K562 (cell line): ENCODE measurements at regions not wholly inside any gene's neighbourhood (a gene's known extent, or its start where the extent isn't known, plus 50 kb on each side); places are given as distances from the start of the nearest gene placed in this dataset.

Experiments
- ATAC-seq: fragments of 200-7000 bp; cut with Tn5 transposase; 3 replicates; pipeline ENCODE4 v1.9.1; 2020; ENCODE audit warnings: moderate library complexity
- BruUV-seq: library from RNA; stranded (reverse); fragments of 400-500 nt; replicated peaks from 2 replicates; lab custom pipeline; 2021; lab: Mats Ljungman, UMichigan
- CTCF ChIA-PET: fragments of 300-600 bp; formaldehyde crosslinking; extraction: SDS; loops from one replicate; lab custom pipeline; 2021; ENCODE audit warnings: low intra/inter-chr PET ratio; lab: Yijun Ruan, JAX
- POLR2A ChIA-PET: fragments of 300-600, 350-650 bp; sonication (Branson Sonifier 250); formaldehyde crosslinking; extraction: SDS; loops from one replicate; lab custom pipeline; 2021; ENCODE audit warnings: antibody characterized with exemption, inconsistent platforms; lab: Yijun Ruan, JAX
- DNase-seq, 4 experiments: peaks; one replicate each; pipeline versions ENCODE4 v3.0.0 to v3.0.0-alpha.2; 2011 to 2018; ENCODE audit warnings: low spot score in 3 of 4, mixed read lengths in 3 of 4; ENCODE audit errors: extremely low read depth in 1 of 4
- FAIRE-seq: peaks from 2 replicates; lab custom pipeline; 2011; peaks lifted over from hg19 to GRCh38; lab: Jason Lieb, UNC
- H2AFZ ChIP-seq: 2 replicates; pipeline ENCODE4 v1.6.0; 2011; ENCODE audit warnings: low read depth, low read length, control low read depth, inconsistent platforms
- H3K27ac ChIP-seq: fragments of 200-600 bp; 3 replicates; pipeline ENCODE4 v1.8.0; 2011; ENCODE audit warnings: low read depth, mild to moderate bottlenecking, control low read depth, inconsistent platforms, low read length, moderate library complexity, mixed read lengths; ENCODE audit errors: extremely low read depth
- H3K27me3 ChIP-seq, 2 experiments: fragments of 300-600 bp in 1 of 2; 2 replicates in 1 of 2; 3 replicates in 1 of 2; pipeline versions ENCODE4 v1.6.0 to v1.8.0; 2011; ENCODE audit warnings: inconsistent platforms in 2 of 2, low read length in 2 of 2, mild to moderate bottlenecking in 1 of 2, mixed read lengths in 1 of 2, moderate library complexity in 1 of 2; ENCODE audit not compliant: control insufficient read depth in 2 of 2, insufficient read depth in 2 of 2
- H3K36me3 ChIP-seq: fragments of 300-600 bp; 3 replicates; pipeline ENCODE4 v1.8.0; 2011; ENCODE audit warnings: mild to moderate bottlenecking, low read length, inconsistent platforms; ENCODE audit not compliant: control insufficient read depth, insufficient read depth
- H3K4me1 ChIP-seq, 2 experiments: fragments of 200-600 bp in 1 of 2; replicated peaks in 1 of 2; 2 replicates in 1 of 2; 3 replicates in 1 of 2; pipeline versions ENCODE4 v1.5.1 to v1.8.0; 2011; ENCODE audit warnings: inconsistent platforms in 2 of 2, low read length in 2 of 2, mild to moderate bottlenecking in 1 of 2, mixed read lengths in 1 of 2, moderate library complexity in 1 of 2; ENCODE audit not compliant: control insufficient read depth in 2 of 2, insufficient read depth in 2 of 2
- H3K4me2 ChIP-seq: 2 replicates; pipeline ENCODE4 v1.6.1; 2011; ENCODE audit warnings: low read length, control low read depth, inconsistent platforms, mixed read lengths; ENCODE audit not compliant: insufficient read depth
- H3K4me3 ChIP-seq: fragments of 200-600 bp; sonication (generic), shearing (Covaris generic); 2 replicates; pipeline ENCODE4 v1.5.1; 2016; ENCODE audit warnings: control low read depth, inconsistent platforms
- H3K79me2 ChIP-seq: fragments of 200-600 bp; 3 replicates; pipeline ENCODE4 v1.8.0; 2011; ENCODE audit warnings: low read length, inconsistent platforms; ENCODE audit not compliant: control insufficient read depth, insufficient read depth
- H3K9ac ChIP-seq, 2 experiments: 2 replicates each; pipeline versions ENCODE4 v1.6.0 to v1.6.1; 2011; ENCODE audit warnings: low read depth in 2 of 2, low read length in 2 of 2, control low read depth in 1 of 2, inconsistent platforms in 1 of 2, mild to moderate bottlenecking in 1 of 2, mixed read lengths in 1 of 2; ENCODE audit not compliant: insufficient read depth in 1 of 2
- H3K9me1 ChIP-seq: one replicate; pipeline ENCODE4 v1.6.0; 2011; ENCODE audit warnings: inconsistent platforms, mild to moderate bottlenecking, low read length, moderate library complexity; ENCODE audit not compliant: control insufficient read depth, insufficient read depth
- H3K9me3 ChIP-seq: replicated peaks from 2 replicates; pipeline ENCODE4 v1.5.1; 2011; ENCODE audit warnings: low read depth, low read length, inconsistent platforms; ENCODE audit not compliant: control insufficient read depth, insufficient read depth
- H4K20me1 ChIP-seq: replicated peaks from 2 replicates; pipeline ENCODE4 v1.6.1; 2011; ENCODE audit warnings: low read length, inconsistent platforms, mixed read lengths; ENCODE audit not compliant: control insufficient read depth, insufficient read depth
- ASH1L ChIP-seq: fragments of 450-650 bp; IDR thresholded peaks from 2 replicates; pipeline ENCODE4 v1.6.1; 2018; ENCODE audit warnings: borderline replicate concordance, mild to moderate bottlenecking, low read depth; ENCODE audit not compliant: partially characterized antibody
- CBX3 ChIP-seq, 2 experiments: IDR thresholded peaks; 1 replicate in 1 of 2; 2 replicates in 1 of 2; pipeline ENCODE4 v1.6.1; 2012; ENCODE audit warnings: inconsistent platforms in 2 of 2, low read length in 2 of 2, borderline replicate concordance in 1 of 2, control low read depth in 1 of 2
- CHD2 ChIP-seq: IDR thresholded peaks from 2 replicates; pipeline ENCODE4 v1.6.1; 2011; ENCODE audit warnings: low read depth, low read length
- HMBOX1 ChIP-seq: sonication (generic); IDR thresholded peaks from 2 replicates; pipeline ENCODE4 v1.6.1; 2016
- LCOR ChIP-seq: sonication (generic); formaldehyde crosslinking; IDR thresholded peaks from 2 replicates; pipeline ENCODE4 v1.8.0; 2022; ENCODE audit warnings: mild to moderate bottlenecking, missing genetic modification reagents
- POLR2H ChIP-seq: IDR thresholded peaks from 2 replicates; pipeline ENCODE4 v1.6.1; 2016; ENCODE audit warnings: missing genetic modification characterization, low read depth, mild to moderate bottlenecking, control low read depth, missing compliant biosample characterization, moderate library complexity
- PTTG1 ChIP-seq: fragments of 450-650 bp; IDR thresholded peaks from 2 replicates; pipeline ENCODE4 v1.6.1; 2016; ENCODE audit warnings: low read depth, mild to moderate bottlenecking, missing genetic modification characterization, missing compliant biosample characterization
- RBM25 ChIP-seq: fragments of 200-400 bp; formaldehyde crosslinking; IDR thresholded peaks from 2 replicates; pipeline ENCODE4 v1.6.1; 2018; ENCODE audit warnings: low read length, low read depth, moderate library complexity; ENCODE audit not compliant: severe bottlenecking
- SNRNP70 ChIP-seq: fragments of 200-400 bp; formaldehyde crosslinking; optimal IDR thresholded peaks from 2 replicates; pipeline ENCODE3; 2017; ENCODE audit warnings: low read depth, low read length
- SREBF2 ChIP-seq: sonication (generic); formaldehyde crosslinking; IDR thresholded peaks from 2 replicates; pipeline ENCODE4 v1.4.0; 2020; ENCODE audit warnings: mild to moderate bottlenecking, missing genetic modification reagents
- TSHZ1 ChIP-seq: fragments of 250-450 bp; sonication (Bioruptor Pico); IDR thresholded peaks from 2 replicates; pipeline ENCODE4 v1.4.0; 2020; ENCODE audit warnings: mild to moderate bottlenecking, moderate library complexity
- ZBTB34 ChIP-seq: fragments of 250-450 bp; sonication (Bioruptor Pico); IDR thresholded peaks from 2 replicates; pipeline ENCODE4 v1.8.0; 2021; ENCODE audit warnings: mild to moderate bottlenecking, moderate library complexity
- ZNF121 ChIP-seq: sonication (generic); formaldehyde crosslinking; conservative IDR thresholded peaks from 2 replicates; pipeline ENCODE4 v1.8.0; 2022; ENCODE audit warnings: missing genetic modification reagents
- ZNF263 ChIP-seq: sonication (generic); formaldehyde crosslinking; IDR thresholded peaks from 2 replicates; pipeline ENCODE4 v1.8.0; 2022; ENCODE audit warnings: mild to moderate bottlenecking, missing genetic modification reagents, borderline replicate concordance
- ZNF583 ChIP-seq: fragments of 250-450 bp; sonication (Bioruptor Pico); IDR thresholded peaks from 2 replicates; pipeline ENCODE4 v1.4.0; 2020
- ZNF76 ChIP-seq: fragments of 250-450 bp; sonication (Bioruptor Pico); IDR thresholded peaks from 2 replicates; pipeline ENCODE4 v1.4.0; 2020; ENCODE audit warnings: mild to moderate bottlenecking, moderate library complexity, borderline replicate concordance
- ZNF778 ChIP-seq: fragments of 450-650 bp; formaldehyde crosslinking; IDR thresholded peaks from 2 replicates; pipeline ENCODE4 v1.4.0; 2020; ENCODE audit warnings: mild to moderate bottlenecking, moderate library complexity
- ZNF79 ChIP-seq: fragments of 250-450 bp; sonication (Bioruptor Pico); IDR thresholded peaks from 2 replicates; pipeline ENCODE4 v1.4.0; 2020; ENCODE audit warnings: low read depth, mild to moderate bottlenecking, moderate library complexity
- WGBS: fragments of 100-300 bp; shearing (Covaris generic); methylation state at CpG from one replicate; pipeline ENCODE4 v1.1.6; 2016; ENCODE audit warnings: low coverage, mixed read lengths; ENCODE audit not compliant: insufficient coverage; ENCODE audit errors: missing lambda C conversion rate; 5-methylcytosine and 5-hydroxymethylcytosine counted together
- in situ Hi-C: fragments of 300-500 bp; cut with MboI; formaldehyde crosslinking; loops from 4 replicates; pipeline ENCODE4 v1.15.0; 2018; ENCODE audit warnings: inconsistent platforms, mixed read lengths
- intact Hi-C: fragments of 100-400 bp; cut with micrococcal nuclease; formaldehyde crosslinking; loops from 2 replicates; pipeline ENCODE4 v1.14.2; 2022

GRCh38 chr4:122978789-122979188, 56.4 kb upstream of the NUDT6 start:
- Histone ChIP-seq H3K4me1 (no peaks in the 10 kb centered on the region), H2AFZ (no peak overlapping the region), H3K4me2 (no peak overlapping the region), H3K27ac (no peak overlapping the region), H3K4me3 (no peak overlapping the region), H3K27me3 (no peaks in the 10 kb centered on the region), H4K20me1 (no peaks in the 10 kb centered on the region), H3K9me3 (peaks cover 7% of the 10 kb centered on the region), H3K9me1 (no peaks in the 10 kb centered on the region), H3K9ac (no peak overlapping the region), H3K79me2 (peaks cover 13% of the 10 kb centered on the region; the same call in 2 of the 3 replicates), H3K36me3 (peaks cover 79% of the 10 kb centered on the region)
- TF ChIP-seq CBX3 (IDR thresholded peaks at IDR 0.05; ENCODE audit: borderline replicate concordance in 1 of 2, low read length in 2 of 2): no peak
- no peak for TF ChIP-seq CHD2
- TF ChIP-seq ZNF583: no peak
- no peak for TF ChIP-seq LCOR (CRISPR knock-in tag)
- TF ChIP-seq RBM25: no peak
- no peak for TF ChIP-seq SNRNP70
- no peak for TF ChIP-seq HMBOX1
- TF ChIP-seq ZNF79 (CRISPR knock-in tag): no peak
- no peak for TF ChIP-seq ZNF76 (CRISPR knock-in tag)
- TF ChIP-seq ASH1L: no peak
- TF ChIP-seq ZNF778 (CRISPR knock-in tag): no peak
- TF ChIP-seq ZNF263 (CRISPR knock-in tag): no peak
- TF ChIP-seq SREBF2 (CRISPR knock-in tag): no peak
- TF ChIP-seq TSHZ1: no peak
- no peak for TF ChIP-seq ZBTB34 (CRISPR knock-in tag)
- TF ChIP-seq ZNF121 (CRISPR knock-in tag): no peak
- no peak for TF ChIP-seq PTTG1 (tag)
- no peak for TF ChIP-seq POLR2H (tag)
- intact Hi-C loops (no loop called here), in situ Hi-C loops (no loop called here)
- FAIRE-seq: no peak
- CTCF ChIA-PET: no interaction called here
- no TSS peak for BruUV-seq
- POLR2A ChIA-PET: no interaction called here
- no peak for DNase-seq
- ATAC-seq: no peak
- WGBS: 98% methylated on average over 5 of the region's 5 CpGs
